PFSK-1 (cell line): ENCODE measurements at regions not wholly inside any gene's neighbourhood (a gene's known extent, or its start where the extent isn't known, plus 50 kb on each side); places are given as distances from the start of the nearest gene placed in this dataset.

Source experiments
- FOXP2 ChIP-seq: optimal IDR thresholded peaks from 2 replicates; pipeline ENCODE3; 2011; ENCODE audit warnings: borderline replicate concordance, control low read depth, inconsistent platforms; ENCODE audit not compliant: insufficient read depth; ENCODE audit errors: extremely low read length, extremely low read depth
- POLR2AphosphoS5 ChIP-seq: IDR thresholded peaks from 2 replicates; pipeline ENCODE4 v1.6.1; 2012; ENCODE audit warnings: low read depth, mild to moderate bottlenecking, control low read depth, low read length, moderate library complexity
- REST ChIP-seq, 2 experiments: IDR thresholded peaks; 2 replicates each; pipeline versions ENCODE4 v1.6.1 to v1.8.0; 2011 to 2012; ENCODE audit warnings: low read depth in 2 of 2, low read length in 2 of 2, control low read depth in 1 of 2, inconsistent platforms in 1 of 2, mild to moderate bottlenecking in 1 of 2, moderate library complexity in 1 of 2; ENCODE audit not compliant: insufficient read depth in 1 of 2
- SIN3A ChIP-seq: IDR thresholded peaks from 2 replicates; pipeline ENCODE4 v1.6.1; 2012; ENCODE audit warnings: mild to moderate bottlenecking, low read length, moderate library complexity, borderline replicate concordance; ENCODE audit not compliant: insufficient read depth
- TAF1 ChIP-seq: IDR thresholded peaks from 2 replicates; pipeline ENCODE4 v1.6.1; 2012; ENCODE audit warnings: low read length, control low read depth, borderline replicate concordance; ENCODE audit not compliant: insufficient read depth

- no peak for TF ChIP-seq REST (IDR thresholded peaks at IDR 0.05; ENCODE audit: insufficient read depth in 1 of 2, low read depth in 2 of 2, low read length in 2 of 2)
- TF ChIP-seq SIN3A: no peak
- no peak for TF ChIP-seq TAF1
- no peak for TF ChIP-seq FOXP2
- TF ChIP-seq POLR2AphosphoS5: no peak
Measured at GRCh38 chr17:52744179-52744578, 585.7 kb upstream of the CA10 start.

- TF ChIP-seq REST (IDR thresholded peaks at IDR 0.05; ENCODE audit: insufficient read depth in 1 of 2, low read depth in 2 of 2, low read length in 2 of 2): no peak
- TF ChIP-seq POLR2AphosphoS5: no peak
- no peak for TF ChIP-seq TAF1
- no peak for TF ChIP-seq FOXP2
- TF ChIP-seq SIN3A: no peak
Measured at GRCh38 chr17:52740006-52740405, 581.5 kb upstream of the CA10 start.

DNA sequence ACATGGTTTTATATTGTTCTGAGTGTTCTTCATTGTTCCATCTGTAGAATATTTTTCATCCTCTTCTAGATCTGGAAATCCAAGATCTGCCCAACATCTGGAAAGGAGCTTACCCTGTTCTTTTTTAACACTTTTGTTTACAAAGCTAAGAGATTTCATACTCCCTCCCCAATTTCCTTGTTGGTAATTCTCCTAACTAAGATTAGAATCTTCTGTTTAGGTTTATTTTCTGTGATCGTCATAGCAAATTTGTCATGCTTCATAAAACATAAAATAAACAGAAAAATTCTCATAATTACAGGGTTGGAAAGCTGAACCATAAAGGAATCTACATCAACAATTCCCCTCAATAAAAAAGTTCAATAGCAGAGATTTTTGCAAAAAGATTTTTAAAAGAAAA is 580.3 kb upstream of the CA10 start:
- TF ChIP-seq SIN3A: no peak
- no peak for TF ChIP-seq POLR2AphosphoS5
- TF ChIP-seq REST (IDR thresholded peaks at IDR 0.05; ENCODE audit: insufficient read depth in 1 of 2, low read depth in 2 of 2, low read length in 2 of 2): no peak
- peak; percentile 40; the same call in 1 of the 2 replicates for TF ChIP-seq TAF1
- no peak for TF ChIP-seq FOXP2

GRCh38 chr17:52737071-52737470 is 578.6 kb upstream of the CA10 start:
- TF ChIP-seq POLR2AphosphoS5 (no peak), SIN3A (no peak), REST (IDR thresholded peaks at IDR 0.05; ENCODE audit: insufficient read depth in 1 of 2, low read depth in 2 of 2, low read length in 2 of 2) (no peak), FOXP2 (no peak), TAF1 (no peak)

GRCh38 chr17:52732841-52733240 is 574.3 kb upstream of the CA10 start:
- TF ChIP-seq SIN3A (no peak), TAF1 (no peak), REST (IDR thresholded peaks at IDR 0.05; ENCODE audit: insufficient read depth in 1 of 2, low read depth in 2 of 2, low read length in 2 of 2) (no peak), FOXP2 (no peak), POLR2AphosphoS5 (no peak)
